AG09319 (cell line): ENCODE measurements at regions not wholly inside any gene's neighbourhood (a gene's known extent, or its start where the extent isn't known, plus 50 kb on each side); places are given as distances from the start of the nearest gene placed in this dataset.

ENCODE experiments used
- DNase-seq: peaks from one replicate; pipeline ENCODE4 v3.0.0-alpha.2; 2010; ENCODE audit warnings: low read depth; ENCODE audit errors: extremely low read depth
- TF ChIP-seq, protein P1 (sequence below): IDR thresholded peaks from 2 replicates; pipeline ENCODE4 v1.5.1; 2011; ENCODE audit warnings: low read depth, mild to moderate bottlenecking, inconsistent platforms, low read length, moderate library complexity

- DNase-seq, result no peak
- TF ChIP-seq, protein P1, sequence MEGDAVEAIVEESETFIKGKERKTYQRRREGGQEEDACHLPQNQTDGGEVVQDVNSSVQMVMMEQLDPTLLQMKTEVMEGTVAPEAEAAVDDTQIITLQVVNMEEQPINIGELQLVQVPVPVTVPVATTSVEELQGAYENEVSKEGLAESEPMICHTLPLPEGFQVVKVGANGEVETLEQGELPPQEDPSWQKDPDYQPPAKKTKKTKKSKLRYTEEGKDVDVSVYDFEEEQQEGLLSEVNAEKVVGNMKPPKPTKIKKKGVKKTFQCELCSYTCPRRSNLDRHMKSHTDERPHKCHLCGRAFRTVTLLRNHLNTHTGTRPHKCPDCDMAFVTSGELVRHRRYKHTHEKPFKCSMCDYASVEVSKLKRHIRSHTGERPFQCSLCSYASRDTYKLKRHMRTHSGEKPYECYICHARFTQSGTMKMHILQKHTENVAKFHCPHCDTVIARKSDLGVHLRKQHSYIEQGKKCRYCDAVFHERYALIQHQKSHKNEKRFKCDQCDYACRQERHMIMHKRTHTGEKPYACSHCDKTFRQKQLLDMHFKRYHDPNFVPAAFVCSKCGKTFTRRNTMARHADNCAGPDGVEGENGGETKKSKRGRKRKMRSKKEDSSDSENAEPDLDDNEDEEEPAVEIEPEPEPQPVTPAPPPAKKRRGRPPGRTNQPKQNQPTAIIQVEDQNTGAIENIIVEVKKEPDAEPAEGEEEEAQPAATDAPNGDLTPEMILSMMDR, result no peak
Observed at GRCh38 chr1:36580524-36580923, 97.8 kb upstream of the CSF3R start.

DNA sequence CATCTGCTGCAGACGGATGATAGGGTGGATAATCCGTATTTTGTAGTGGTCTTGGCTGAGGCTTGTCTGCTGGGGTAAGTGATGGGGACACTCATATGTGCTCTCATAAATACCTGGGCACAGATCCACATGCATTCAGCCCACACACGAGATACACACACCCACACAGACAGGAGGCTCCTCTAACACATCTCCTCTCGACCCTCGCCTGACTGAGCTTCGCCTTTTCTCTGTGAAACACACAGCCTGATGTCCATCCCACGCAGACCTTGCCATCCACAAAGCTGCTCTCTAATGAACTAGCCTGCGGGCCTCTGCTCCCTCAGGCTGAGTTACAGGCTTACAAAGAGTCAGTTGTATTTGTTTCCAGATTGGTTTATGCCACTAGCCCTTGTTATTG, 96.3 kb upstream of the CSF3R start:
- DNase-seq, result no peak
- TF ChIP-seq, protein P1, result no peak

DNA sequence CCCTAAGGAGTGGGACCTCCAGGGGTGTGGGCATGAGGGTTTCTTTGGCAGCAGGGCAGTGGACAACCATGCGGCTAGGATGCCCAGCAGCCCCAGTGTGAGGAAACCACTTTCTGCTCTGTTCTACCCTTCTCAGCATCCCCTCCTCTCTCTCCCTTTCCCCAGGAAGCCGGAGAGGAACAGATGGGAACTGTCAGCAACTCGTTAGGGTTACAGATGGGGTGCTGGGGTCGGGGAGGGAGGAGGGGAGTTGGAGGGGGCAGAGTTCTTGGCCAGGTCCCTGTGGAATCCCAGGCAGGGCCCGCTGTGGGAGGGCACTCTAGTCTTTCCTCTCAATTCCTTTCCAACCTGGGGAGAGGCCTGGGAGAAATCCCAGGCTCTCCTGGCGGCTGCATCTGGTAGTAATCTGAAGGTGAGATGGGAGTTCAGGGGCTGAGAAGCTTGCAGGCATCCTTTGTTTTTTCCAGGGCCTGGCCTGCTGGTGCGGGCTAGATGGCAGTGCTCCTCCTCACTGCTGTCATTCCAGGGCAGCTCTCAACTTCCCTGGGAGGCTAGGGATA, 93.9 kb upstream of the CSF3R start:
- TF ChIP-seq, protein P1, result no peak
- no peak for DNase-seq

DNA sequence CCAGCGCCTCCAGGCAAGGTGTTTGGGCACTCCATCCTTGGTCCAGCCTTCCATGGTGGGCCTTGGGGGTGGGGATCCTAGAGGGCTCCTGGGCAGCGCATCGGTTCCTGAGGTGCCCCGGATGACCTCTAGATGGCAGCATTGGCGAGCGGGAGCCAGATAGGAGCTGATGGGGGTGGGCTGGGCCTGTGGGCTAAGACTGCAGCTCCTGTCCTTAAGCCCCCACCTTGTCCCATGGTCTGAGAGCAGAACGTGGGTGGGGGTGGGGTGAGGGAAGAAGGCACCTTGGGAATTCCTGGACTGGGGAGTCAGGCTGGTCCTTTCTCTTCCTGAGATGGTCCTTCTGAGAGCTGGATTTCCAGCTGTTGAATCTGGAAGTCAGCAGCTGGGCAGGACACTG, 93.4 kb upstream of the CSF3R start:
- TF ChIP-seq, protein P1, result peak; percentile 86
- no peak for DNase-seq

- DNase-seq, result no peak
- TF ChIP-seq, protein P1, result no peak
Observed at GRCh38 chr1:36573445-36573844, 90.7 kb upstream of the CSF3R start.

DNA sequence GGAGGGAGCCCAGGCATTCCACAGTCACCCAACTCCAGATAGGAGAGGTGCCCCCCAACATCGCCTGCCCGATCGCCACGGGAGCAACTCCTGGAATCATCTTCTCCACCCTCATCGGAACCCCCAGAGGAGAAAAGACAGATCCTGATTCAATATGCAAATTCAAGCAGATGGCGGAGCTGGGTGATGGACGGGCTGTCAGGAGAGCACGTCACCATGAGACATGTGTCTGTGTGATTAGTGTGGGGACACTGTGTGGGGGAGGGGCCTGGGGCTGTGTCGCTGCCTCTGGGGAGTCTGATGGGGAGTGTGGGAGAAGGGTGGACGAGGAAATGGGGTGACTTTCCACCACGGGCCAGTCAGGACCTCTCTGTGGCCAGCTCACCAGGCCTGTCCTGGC, 90.2 kb upstream of the CSF3R start:
- TF ChIP-seq, protein P1, result no peak

DNA sequence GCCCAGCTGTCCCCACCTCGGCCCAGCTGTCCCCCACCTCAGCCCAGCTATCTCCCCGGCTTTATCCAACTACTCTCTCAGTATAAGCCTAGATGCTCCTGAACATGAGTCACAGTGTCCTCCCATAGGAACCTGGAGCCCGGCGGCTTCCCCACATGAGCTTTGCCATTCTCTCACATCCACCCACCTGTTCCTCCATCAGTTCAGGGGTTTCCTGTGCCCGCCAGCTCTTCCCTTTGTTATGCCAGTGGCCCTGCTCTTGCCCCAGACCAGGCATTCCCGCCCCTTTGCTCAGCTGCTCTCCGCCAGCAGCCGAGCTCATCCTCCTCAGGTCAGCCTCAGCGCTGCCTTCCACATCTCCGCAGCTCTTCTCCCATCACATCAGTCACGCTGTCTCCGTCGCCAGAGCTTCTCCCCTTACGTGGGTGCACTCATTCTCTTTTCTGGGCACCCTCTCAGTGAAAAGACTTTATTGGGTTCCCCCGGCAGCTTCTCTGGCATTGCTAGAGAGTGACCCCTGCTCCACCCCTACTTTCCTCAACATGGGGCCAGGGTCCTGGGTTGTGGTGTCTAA, 89.5 kb upstream of the CSF3R start:
- TF ChIP-seq, protein P1, result no peak

More for the DNA sequence above, 90.2 kb upstream of the CSF3R start:
- DNase-seq, result no peak

More for the DNA sequence above, 89.5 kb upstream of the CSF3R start:
- no peak for DNase-seq
